Glutamatergic neuron (in vitro differentiated cells): ENCODE measurements at regions not wholly inside any gene's neighbourhood (a gene's known extent, or its start where the extent isn't known, plus 50 kb on each side); places are given as distances from the start of the nearest gene placed in this dataset.
A peak's percentile ranks its signal among the peaks of the same experiment; 100 is the strongest.

Experiments used
- DNase-seq: peaks from one replicate; pipeline ENCODE4 v3.0.0; 2022
- H3K27ac Mint-ChIP-seq: one replicate; pipeline ENCODE4 v1.8.0; 2020; ENCODE audit warnings: mild to moderate bottlenecking, mixed read lengths, inconsistent platforms; ENCODE audit not compliant: unreplicated experiment
- H3K27me3 Mint-ChIP-seq: one replicate; pipeline ENCODE4 v1.8.0; 2020; ENCODE audit warnings: mild to moderate bottlenecking, moderate library complexity, mixed read lengths, inconsistent platforms; ENCODE audit not compliant: unreplicated experiment
- H3K36me3 Mint-ChIP-seq: one replicate; pipeline ENCODE4 v1.8.0; 2020; ENCODE audit warnings: mild to moderate bottlenecking, mixed read lengths, inconsistent platforms; ENCODE audit not compliant: unreplicated experiment
- H3K4me1 Mint-ChIP-seq: one replicate; pipeline ENCODE4 v1.8.0; 2020; ENCODE audit warnings: mild to moderate bottlenecking, low read depth, mixed read lengths, inconsistent platforms; ENCODE audit not compliant: unreplicated experiment
- H3K4me3 Mint-ChIP-seq: one replicate; pipeline ENCODE4 v1.8.0; 2020; ENCODE audit warnings: mild to moderate bottlenecking, mixed read lengths, inconsistent platforms; ENCODE audit not compliant: unreplicated experiment
- H3K9me3 Mint-ChIP-seq: one replicate; pipeline ENCODE4 v1.8.0; 2020; ENCODE audit warnings: mild to moderate bottlenecking, moderate library complexity, mixed read lengths, inconsistent platforms; ENCODE audit not compliant: unreplicated experiment
- CTCF ChIP-seq: fragments of 200-600 bp; sonication (generic); IDR thresholded peaks from one replicate; pipeline ENCODE4 v1.5.0; 2021; ENCODE audit not compliant: partially characterized antibody, unreplicated experiment

GRCh38 chr3:139764069-139764905, 86.5 kb upstream of the NMNAT3 start:
- Mint-ChIP-seq H3K9me3 (peaks cover 5% of the 10 kb centered on the region), H3K27me3 (no peaks in the 10 kb centered on the region), H3K4me3 (no peak overlapping the region), H3K4me1 (peaks cover 5% of the 10 kb centered on the region), H3K36me3 (no peaks in the 10 kb centered on the region), H3K27ac (no peak overlapping the region)
- no peak for DNase-seq
- TF ChIP-seq CTCF = no peak

- H3K4me1 Mint-ChIP-seq = peaks cover 5% of the 10 kb centered on the region
- H3K36me3 Mint-ChIP-seq = no peaks in the 10 kb centered on the region
- H3K27ac Mint-ChIP-seq = peak overlapping the region; percentile 69
- H3K9me3 Mint-ChIP-seq = peaks cover 5% of the 10 kb centered on the region
- H3K27me3 Mint-ChIP-seq = no peaks in the 10 kb centered on the region
- peak; percentile 55 for DNase-seq
- no peak for TF ChIP-seq CTCF
- no peak overlapping the region for H3K4me3 Mint-ChIP-seq
These were observed 84.5 kb upstream of the NMNAT3 start for GRCh38 chr3:139762302-139762701.

GRCh38 chr3:139759470-139759869, 81.7 kb upstream of the NMNAT3 start:
- TF ChIP-seq CTCF = no peak
- H3K27me3 Mint-ChIP-seq = no peaks in the 10 kb centered on the region
- peaks cover 7% of the 10 kb centered on the region for H3K9me3 Mint-ChIP-seq
- DNase-seq = no peak
- no peaks in the 10 kb centered on the region for H3K36me3 Mint-ChIP-seq
- H3K4me3 Mint-ChIP-seq = no peak overlapping the region
- H3K27ac Mint-ChIP-seq = no peak overlapping the region
- H3K4me1 Mint-ChIP-seq = peaks cover 5% of the 10 kb centered on the region

- Mint-ChIP-seq H3K4me3 (no peak overlapping the region), H3K4me1 (peaks cover 5% of the 10 kb centered on the region), H3K9me3 (peaks cover 7% of the 10 kb centered on the region), H3K27me3 (no peaks in the 10 kb centered on the region), H3K36me3 (no peaks in the 10 kb centered on the region), H3K27ac (no peak overlapping the region)
- DNase-seq = no peak
- no peak for TF ChIP-seq CTCF
These were observed 81.0 kb upstream of the NMNAT3 start for GRCh38 chr3:139758654-139759291.

GRCh38 chr3:139757448-139758030, 79.8 kb upstream of the NMNAT3 start:
- H3K4me1 Mint-ChIP-seq = peaks cover 4% of the 10 kb centered on the region
- H3K27me3 Mint-ChIP-seq = no peaks in the 10 kb centered on the region
- H3K4me3 Mint-ChIP-seq = no peak overlapping the region
- DNase-seq = no peak
- TF ChIP-seq CTCF = no peak
- H3K27ac Mint-ChIP-seq = no peak overlapping the region
- no peaks in the 10 kb centered on the region for H3K36me3 Mint-ChIP-seq
- peaks cover 7% of the 10 kb centered on the region for H3K9me3 Mint-ChIP-seq
